ENCODE measurements at regions not wholly inside any gene's neighbourhood (a gene's known extent, or its start where the extent isn't known, plus 50 kb on each side); places are given as distances from the start of the nearest gene placed in this dataset.

- H3K4me1 ChIP-seq (replicated peaks in 1 of 4; ENCODE audit: control insufficient read depth in 3 of 4, insufficient read depth in 4 of 4, low read length in 3 of 4), result 0 out of 7 replicates have a peak, but pooled peaks cover 0 to 2% (median 0%) of the 10 kb centered on the region in 4 experiments
- no peaks in the 10 kb centered on the region for H3K79me1 ChIP-seq (ENCODE audit: low read depth, low read length)
- FAIRE-seq (no peak), DNase-seq (ENCODE audit: low read depth in 1 of 2, low spot score in 2 of 2) (no peak)
- no peak overlapping the region for H4K8ac ChIP-seq (ENCODE audit: extremely low read depth, insufficient read depth, low read length)
- no peak overlapping the region for H3K9ac ChIP-seq (replicated peaks in 1 of 4; ENCODE audit: extremely low read depth in 1 of 4, low read depth in 3 of 4, low read length in 3 of 4)
- H2AK5ac ChIP-seq (ENCODE audit: low read depth, low read length), result no peak overlapping the region
- no peak overlapping the region for H2BK120ac ChIP-seq (replicated peaks; ENCODE audit: low read depth, low read length)
- no peaks in the 10 kb centered on the region for H3K27me3 ChIP-seq (replicated peaks in 1 of 4; ENCODE audit: control insufficient read depth in 3 of 4, extremely low read depth in 1 of 4, insufficient read depth in 3 of 4, low read length in 3 of 4)
- no peaks in the 10 kb centered on the region for H3K79me2 ChIP-seq (ENCODE audit: control insufficient read depth in 1 of 2, insufficient read depth in 2 of 2, low read length in 2 of 2)
- H2BK12ac ChIP-seq (ENCODE audit: low read depth, low read length), result no peak overlapping the region
- no peak overlapping the region for H3K4me2 ChIP-seq (ENCODE audit: insufficient read depth in 1 of 2, low read depth in 2 of 2, low read length in 2 of 2)
- H2BK5ac ChIP-seq (ENCODE audit: low read depth, low read length), result no peak overlapping the region
- H3K56ac ChIP-seq (replicated peaks; ENCODE audit: insufficient read length, low read depth, low read length), result no peak overlapping the region
- TF ChIP-seq CHD2 (IDR thresholded peaks at IDR 0.05; ENCODE audit: low read length) (no peak), KDM1A (IDR thresholded peaks at IDR 0.05; ENCODE audit: borderline replicate concordance, low read length) (no peak), NRF1 (IDR thresholded peaks at IDR 0.05; ENCODE audit: low read depth, low read length) (no peak), SP2 (IDR thresholded peaks at IDR 0.05; ENCODE audit: low read length) (no peak), SIRT6 (IDR thresholded peaks at IDR 0.05; ENCODE audit: low read length) (no peak), CEBPB (IDR thresholded peaks at IDR 0.05; ENCODE audit: low read depth, low read length) (no peak)
- H3K9me3 ChIP-seq (ENCODE audit: insufficient read depth in 2 of 2, low read depth in 1 of 2, low read length in 1 of 2), result no peaks in the 10 kb centered on the region
- H2BK15ac ChIP-seq (ENCODE audit: low read length), result no peak overlapping the region
- 92% methylated on average over 2 of the region's 2 CpGs; no CpG with 5 or more reads in 1 of the 2 experiments for WGBS, 2 experiments (ENCODE audit: extremely low coverage in 1 of 2, insufficient coverage in 1 of 2, insufficient read length in 1 of 2, insufficient replicate concordance in 2 of 2, low coverage in 1 of 2, low lambda C conversion rate in 2 of 2, missing lambda C conversion rate in 1 of 2)
- H3K4ac ChIP-seq (replicated peaks; ENCODE audit: insufficient read length, low read depth, low read length), result no peak overlapping the region
- ChIA-PET CTCF (ENCODE audit: partially characterized antibody) (no interaction called here), POLR2A (ENCODE audit: partially characterized antibody) (no interaction called here)
- no peak overlapping the region for H2BK20ac ChIP-seq (ENCODE audit: low read length)
- no peaks in the 10 kb centered on the region for H4K20me1 ChIP-seq (replicated peaks in 1 of 2; ENCODE audit: control insufficient read depth in 1 of 2, insufficient read depth in 2 of 2, low read length in 2 of 2)
- no peak overlapping the region for H4K91ac ChIP-seq (replicated peaks; ENCODE audit: insufficient read length, low read length)
- H3K36me3 ChIP-seq (ENCODE audit: control insufficient read depth in 2 of 4, insufficient read depth in 4 of 4, low read length in 3 of 4), result no peaks in the 10 kb centered on the region
- no peak overlapping the region for H2AFZ ChIP-seq (ENCODE audit: low read length)
- H3K23ac ChIP-seq (ENCODE audit: insufficient read length), result no peak overlapping the region
- H3K14ac ChIP-seq (ENCODE audit: insufficient read length), result no peak overlapping the region
- H3K4me3 ChIP-seq (ENCODE audit: extremely low read depth in 1 of 4, insufficient read depth in 2 of 4, low read depth in 3 of 4, low read length in 4 of 4), result no peak overlapping the region
- H3K23me2 ChIP-seq (ENCODE audit: low read depth, low read length), result no peaks in the 10 kb centered on the region
- H4K5ac ChIP-seq (ENCODE audit: insufficient read length, low read depth, low read length), result no peak overlapping the region
- no peak overlapping the region for H3K27ac ChIP-seq (ENCODE audit: low read depth, low read length)
- no peak overlapping the region for H3K18ac ChIP-seq (ENCODE audit: extremely low read depth, low read length)
Measured at GRCh38 chr12:115144425-115144824, 460.4 kb upstream of the TBX3 start.

All from H1 (cell line).